Peyer's patch (tissue), 4 donors: ENCODE measurements at regions not wholly inside any gene's neighbourhood (a gene's known extent, or its start where the extent isn't known, plus 50 kb on each side); places are given as distances from the start of the nearest gene placed in this dataset.
A peak's percentile ranks its signal among the peaks of the same experiment; 100 is the strongest.

ENCODE experiments used
- DNase-seq, 3 donors: peaks; one replicate each; pipeline ENCODE4 v3.0.0-alpha.2; 2017 to 2019
- H3K27ac ChIP-seq, 4 donors: fragments of 200-600 bp; sonication (generic); one replicate each; pipeline ENCODE4 v1.5.1; 2016 to 2019
- H3K27me3 ChIP-seq, 2 donors: fragments of 200-600 bp; sonication (generic); one replicate each; pipeline ENCODE4 v1.5.1; 2019
- H3K36me3 ChIP-seq, 3 donors: fragments of 200-600 bp; sonication (generic); one replicate each; pipeline ENCODE4 v1.5.1; 2016 to 2019
- H3K4me1 ChIP-seq, 4 donors: fragments of 200-600 bp; sonication (generic); one replicate each; pipeline ENCODE4 v1.5.1; 2016 to 2019
- H3K4me3 ChIP-seq, 4 donors: fragments of 200-600 bp; sonication (generic); 1 replicate in 3 of 4; 2 replicates in 1 of 4; pipeline ENCODE4 v1.5.1; 2016 to 2019; ENCODE audit warnings: mild to moderate bottlenecking in 1 of 4
- H3K9me3 ChIP-seq, 4 donors: fragments of 200-600 bp; sonication (generic); one replicate each; pipeline ENCODE4 v1.5.1; 2016 to 2019; ENCODE audit warnings: mild to moderate bottlenecking in 1 of 4
- POLR2A ChIP-seq, 2 donors: fragments of 450-650 bp; IDR thresholded peaks; one replicate each; pipeline ENCODE4 v1.5.1; 2017; ENCODE audit warnings: antibody characterized with exemption in 2 of 2, mild to moderate bottlenecking in 2 of 2, moderate library complexity in 2 of 2
- TF ChIP-seq, protein P1 (sequence below), 6 experiments: fragments of 450-650 bp in 4 of 6; fragments of 200-600 bp in 2 of 6; sonication (generic) in 1 of 6; IDR thresholded peaks; one replicate each; pipeline ENCODE4 v1.5.1; 2017 to 2019; ENCODE audit warnings: antibody characterized with exemption in 6 of 6, mild to moderate bottlenecking in 3 of 6, moderate library complexity in 1 of 6

DNA sequence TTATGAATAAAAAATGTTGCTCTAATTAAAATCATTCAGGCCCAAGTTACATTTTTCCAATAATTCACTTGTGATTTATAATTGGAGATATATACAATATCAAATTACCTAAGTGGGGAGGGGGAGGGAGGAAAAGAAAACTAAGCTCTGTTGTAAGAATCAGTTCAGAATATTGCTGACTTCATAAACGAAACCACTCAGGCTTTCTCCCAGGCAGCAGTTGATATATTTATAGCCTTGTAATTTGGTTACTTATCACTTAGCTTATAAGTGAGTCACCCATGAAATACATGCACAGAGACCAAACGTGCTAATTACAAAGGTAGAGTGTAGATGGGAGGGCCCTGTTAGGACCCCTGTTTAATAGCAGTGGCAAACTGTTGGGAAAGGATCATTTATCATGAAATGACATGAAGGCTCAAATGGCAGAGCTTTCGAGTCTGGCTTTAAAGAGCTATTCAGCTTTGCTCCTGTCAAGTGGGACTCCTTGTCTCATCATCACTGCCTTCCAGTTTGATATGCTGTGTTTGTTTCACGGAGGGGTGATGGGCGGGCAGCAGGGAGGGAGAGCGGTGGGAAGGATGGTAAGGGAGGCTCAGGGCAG lies 105.6 kb upstream of the PGRMC2 start:
- H3K4me3 ChIP-seq: no peak overlapping the region
- H3K9me3 ChIP-seq: no peaks in the 10 kb centered on the region
- H3K36me3 ChIP-seq: no peaks in the 10 kb centered on the region
- TF ChIP-seq, protein P1, sequence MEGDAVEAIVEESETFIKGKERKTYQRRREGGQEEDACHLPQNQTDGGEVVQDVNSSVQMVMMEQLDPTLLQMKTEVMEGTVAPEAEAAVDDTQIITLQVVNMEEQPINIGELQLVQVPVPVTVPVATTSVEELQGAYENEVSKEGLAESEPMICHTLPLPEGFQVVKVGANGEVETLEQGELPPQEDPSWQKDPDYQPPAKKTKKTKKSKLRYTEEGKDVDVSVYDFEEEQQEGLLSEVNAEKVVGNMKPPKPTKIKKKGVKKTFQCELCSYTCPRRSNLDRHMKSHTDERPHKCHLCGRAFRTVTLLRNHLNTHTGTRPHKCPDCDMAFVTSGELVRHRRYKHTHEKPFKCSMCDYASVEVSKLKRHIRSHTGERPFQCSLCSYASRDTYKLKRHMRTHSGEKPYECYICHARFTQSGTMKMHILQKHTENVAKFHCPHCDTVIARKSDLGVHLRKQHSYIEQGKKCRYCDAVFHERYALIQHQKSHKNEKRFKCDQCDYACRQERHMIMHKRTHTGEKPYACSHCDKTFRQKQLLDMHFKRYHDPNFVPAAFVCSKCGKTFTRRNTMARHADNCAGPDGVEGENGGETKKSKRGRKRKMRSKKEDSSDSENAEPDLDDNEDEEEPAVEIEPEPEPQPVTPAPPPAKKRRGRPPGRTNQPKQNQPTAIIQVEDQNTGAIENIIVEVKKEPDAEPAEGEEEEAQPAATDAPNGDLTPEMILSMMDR (IDR thresholded peaks at IDR 0.05): no peak
- TF ChIP-seq POLR2A (IDR thresholded peaks at IDR 0.05): no peak
- no peak for DNase-seq
- H3K27ac ChIP-seq: peak overlapping the region in 2 of 4 donors; percentile 13 to 60
- no peaks in the 10 kb centered on the region for H3K27me3 ChIP-seq
- H3K4me1 ChIP-seq: peaks cover 0 to 5% (median 0%) of the 10 kb centered on the region in 4 donors

DNA sequence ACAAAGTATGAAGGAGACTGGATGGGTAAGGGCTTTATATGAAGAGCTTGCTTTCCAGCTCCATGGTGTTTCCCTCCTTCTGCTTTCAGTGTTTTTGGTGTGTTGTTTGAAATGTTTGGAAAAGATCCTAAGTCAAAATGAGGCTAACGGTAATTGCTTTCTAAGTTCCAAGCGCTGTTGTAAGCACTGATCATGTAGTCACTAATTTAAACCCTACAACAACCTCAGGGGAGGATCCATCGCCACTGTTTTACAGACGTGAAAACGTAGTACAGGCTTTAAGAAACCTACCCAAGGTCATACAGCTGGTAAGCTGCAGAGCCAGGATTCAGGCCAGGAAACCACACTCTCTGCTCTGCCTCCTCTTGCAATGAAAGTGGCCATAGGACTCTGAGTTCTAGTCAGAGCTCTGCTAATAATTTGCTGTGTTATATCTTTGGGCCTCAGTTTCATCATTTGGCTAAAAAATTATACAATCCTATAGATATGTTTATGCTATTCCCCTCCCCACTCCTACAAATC lies 102.9 kb upstream of the PGRMC2 start:
- no peak for DNase-seq
- H3K4me3 ChIP-seq: no peak overlapping the region
- no peaks in the 10 kb centered on the region for H3K36me3 ChIP-seq
- peaks cover 0 to 22% (median 3%) of the 10 kb centered on the region in 4 donors for H3K4me1 ChIP-seq
- no peak for TF ChIP-seq POLR2A (IDR thresholded peaks at IDR 0.05)
- TF ChIP-seq, protein P1 (IDR thresholded peaks at IDR 0.05): no peak
- no peaks in the 10 kb centered on the region for H3K9me3 ChIP-seq
- H3K27me3 ChIP-seq: no peaks in the 10 kb centered on the region
- no peak overlapping the region for H3K27ac ChIP-seq

- no peak for DNase-seq
- peaks cover 0 to 29% (median 3%) of the 10 kb centered on the region in 4 donors for H3K4me1 ChIP-seq
- no peaks in the 10 kb centered on the region for H3K27me3 ChIP-seq
- no peaks in the 10 kb centered on the region for H3K36me3 ChIP-seq
- no peak overlapping the region for H3K27ac ChIP-seq
- TF ChIP-seq, protein P1 (IDR thresholded peaks at IDR 0.05): no peak
- no peak for TF ChIP-seq POLR2A (IDR thresholded peaks at IDR 0.05)
- H3K4me3 ChIP-seq: no peak overlapping the region
- no peaks in the 10 kb centered on the region for H3K9me3 ChIP-seq
These were observed 101.2 kb upstream of the PGRMC2 start for GRCh38 chr4:128388796-128389195.

GRCh38 chr4:128388352-128388630 lies 100.7 kb upstream of the PGRMC2 start:
- Histone ChIP-seq H3K27ac (no peak overlapping the region), H3K4me1 (peaks cover 0 to 25% (median 3%) of the 10 kb centered on the region in 4 donors), H3K4me3 (no peak overlapping the region), H3K27me3 (no peaks in the 10 kb centered on the region), H3K36me3 (no peaks in the 10 kb centered on the region), H3K9me3 (no peaks in the 10 kb centered on the region)
- no peak for TF ChIP-seq POLR2A (IDR thresholded peaks at IDR 0.05)
- TF ChIP-seq, protein P1 (IDR thresholded peaks at IDR 0.05): no peak
- no peak for DNase-seq

DNA sequence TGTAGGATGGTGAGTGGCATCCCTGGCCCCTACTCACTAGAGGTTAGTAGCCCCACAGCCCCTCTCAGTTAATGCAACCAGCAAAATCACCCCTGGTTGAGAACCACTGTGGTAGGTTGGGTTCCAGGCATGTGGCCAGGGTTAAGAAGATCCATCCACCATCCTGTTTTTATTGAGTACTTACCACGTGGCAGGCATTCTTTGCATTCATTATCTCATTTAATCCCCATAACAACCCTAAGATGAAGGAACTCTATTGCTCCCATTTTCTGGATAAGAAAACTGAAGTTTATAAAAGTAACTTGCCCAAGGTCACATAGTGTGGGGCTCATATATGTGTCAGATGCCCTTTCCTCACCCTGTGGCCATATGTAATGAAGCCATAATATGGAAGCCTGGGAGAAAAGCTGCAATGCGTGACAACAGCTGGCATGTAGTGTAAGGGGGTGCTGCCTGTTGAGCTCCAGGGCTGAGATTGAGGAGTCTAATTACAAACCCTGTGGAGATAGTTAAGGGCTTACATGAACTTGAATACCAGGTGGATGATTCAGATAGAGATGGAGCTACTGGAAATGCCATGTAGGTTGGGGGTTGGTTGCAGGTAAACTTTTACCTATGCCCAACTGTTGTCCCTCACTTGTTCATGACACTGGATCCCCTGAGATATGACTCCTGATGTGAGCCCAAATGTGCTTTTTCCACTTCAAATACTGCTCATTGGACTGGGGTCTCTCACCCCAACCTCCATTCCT lies 100.2 kb upstream of the PGRMC2 start:
- Histone ChIP-seq H3K4me1 (peaks cover 0 to 24% (median 3%) of the 10 kb centered on the region in 4 donors), H3K4me3 (no peak overlapping the region), H3K36me3 (no peaks in the 10 kb centered on the region), H3K9me3 (no peaks in the 10 kb centered on the region), H3K27ac (peak overlapping the region in 3 of 4 donors; percentile 49 to 76 (median 62)), H3K27me3 (no peaks in the 10 kb centered on the region)
- no peak for TF ChIP-seq POLR2A (IDR thresholded peaks at IDR 0.05)
- TF ChIP-seq, protein P1 (IDR thresholded peaks at IDR 0.05): no peak
- DNase-seq: no peak
